SKM-1 treated with dmso at 0.1 percent for 144 hours (cell line): ENCODE measurements at regions not wholly inside any gene's neighbourhood (a gene's known extent, or its start where the extent isn't known, plus 50 kb on each side); places are given as distances from the start of the nearest gene placed in this dataset.

Source experiments
- DNase-seq: peaks from one replicate; lab custom pipeline; 2025; ENCODE audit not compliant: unreplicated experiment; lab: John Stamatoyannopoulos, UW

GRCh38 chr5:115072266-115073064 is 97.2 kb downstream of the TRIM36 start:
- DNase-seq: no peak

DNA sequence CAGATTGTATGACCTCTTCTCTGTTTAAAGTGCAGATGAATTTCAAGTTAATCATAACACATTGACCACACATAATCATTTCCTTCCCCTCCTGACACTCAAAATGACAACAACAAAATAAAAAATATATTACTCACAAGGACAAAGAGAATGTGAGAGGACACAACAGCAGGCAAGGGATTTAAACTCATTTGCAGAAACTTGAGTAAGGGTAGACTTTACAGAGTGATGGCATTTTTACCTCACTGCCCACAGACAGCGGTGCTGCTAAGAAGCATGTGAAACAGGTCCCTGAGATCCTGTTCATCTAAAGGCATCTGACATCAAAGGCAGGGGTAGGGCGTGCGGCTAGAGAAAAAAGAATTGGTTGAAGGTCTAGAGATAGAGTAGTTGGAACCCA is 99.0 kb downstream of the TRIM36 start:
- DNase-seq: no peak

GRCh38 chr5:115069087-115069968 is 100.4 kb downstream of the TRIM36 start:
- DNase-seq: peak; percentile 38

- DNase-seq: no peak
Observed at GRCh38 chr5:115068239-115069086, 101.2 kb downstream of the TRIM36 start.

- no peak for DNase-seq
Observed at GRCh38 chr5:115064380-115064779, 105.3 kb downstream of the TRIM36 start.

- no peak for DNase-seq
Observed at GRCh38 chr5:115054387-115054951, 115.2 kb downstream of the TRIM36 start.

- DNase-seq: no peak
Observed at GRCh38 chr5:115052948-115053347, 116.8 kb downstream of the TRIM36 start.

- DNase-seq: no peak
Observed at GRCh38 chr5:115050866-115051265, 118.8 kb downstream of the TRIM36 start.

DNA sequence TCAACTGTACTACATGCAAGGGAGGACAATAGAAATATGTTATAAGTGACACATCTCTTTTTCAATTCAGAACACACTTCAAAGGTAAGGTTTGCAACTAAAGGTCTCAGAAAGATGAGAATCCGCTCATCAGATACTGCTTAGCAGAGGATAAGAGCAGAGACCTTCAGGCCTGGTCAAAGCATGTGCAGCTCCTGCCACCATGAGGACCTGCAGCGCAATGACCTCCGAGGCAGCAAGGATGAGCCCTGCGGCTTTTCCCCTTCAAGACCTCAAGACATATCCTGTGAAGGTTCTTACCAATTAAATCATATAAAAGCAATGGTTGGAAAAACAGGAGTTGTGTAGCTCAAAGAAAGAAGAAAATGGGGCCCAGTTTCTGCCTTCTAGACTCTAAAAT is 135.8 kb downstream of the TRIM36 start:
- no peak for DNase-seq

DNA sequence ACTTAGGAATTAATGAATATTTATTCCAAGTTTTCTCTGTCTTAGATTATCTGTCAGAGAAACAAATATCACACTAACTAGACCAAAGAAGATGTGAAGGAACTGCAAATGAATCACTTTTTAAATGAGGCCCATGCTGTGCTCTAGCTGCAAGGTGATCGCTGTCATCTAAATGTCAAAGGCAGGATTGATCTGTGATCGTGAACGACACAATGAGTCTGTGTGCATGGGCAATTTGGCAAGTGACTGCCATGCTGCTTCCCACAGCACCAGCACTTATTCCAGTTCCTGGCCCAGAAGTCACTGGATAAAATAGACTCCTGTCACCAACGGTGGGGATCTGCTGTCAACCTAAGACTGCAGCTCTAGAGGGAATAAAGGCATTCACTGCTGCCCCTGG is 141.2 kb downstream of the TRIM36 start:
- DNase-seq: no peak

GRCh38 chr5:115024922-115025321 is 144.8 kb downstream of the TRIM36 start:
- no peak for DNase-seq

DNA sequence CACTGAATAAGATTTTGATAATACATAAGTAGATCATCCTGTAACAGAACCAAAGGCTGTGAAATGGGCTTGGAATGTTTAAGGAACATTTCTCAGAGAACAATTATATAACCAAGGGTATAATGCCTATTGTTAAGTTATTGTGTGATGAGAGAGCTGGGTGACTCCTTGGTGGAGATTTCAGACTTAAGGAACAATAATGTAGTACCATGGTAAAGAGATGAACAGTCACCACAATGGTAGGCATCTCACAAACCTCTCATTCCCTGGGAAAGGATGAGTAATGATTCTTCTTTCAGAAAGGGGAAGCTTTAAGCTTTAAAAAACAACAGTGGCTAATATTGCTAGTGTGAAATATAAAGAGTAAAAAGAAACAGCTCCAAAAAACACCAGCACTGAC is 147.4 kb downstream of the TRIM36 start:
- DNase-seq: no peak

DNA sequence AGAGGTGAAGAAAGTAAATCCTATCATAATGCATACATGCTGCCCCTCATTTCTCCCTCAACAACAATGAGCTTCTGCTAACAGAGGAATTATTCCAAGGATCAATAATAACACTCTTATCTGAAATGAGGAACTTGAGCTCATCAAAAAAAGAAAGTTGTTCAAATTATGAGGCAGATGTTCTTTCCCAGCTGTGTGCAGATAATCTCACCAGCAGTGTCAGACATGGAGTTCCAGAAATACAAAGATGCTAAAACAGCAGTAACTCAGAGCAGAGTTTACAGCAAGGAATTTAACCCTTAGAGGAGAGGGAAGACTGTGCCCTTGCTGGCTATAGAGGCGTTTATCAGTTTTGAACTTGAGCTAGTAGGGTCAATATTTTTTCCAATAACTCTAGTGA is 153.1 kb downstream of the TRIM36 start:
- DNase-seq: no peak

DNA sequence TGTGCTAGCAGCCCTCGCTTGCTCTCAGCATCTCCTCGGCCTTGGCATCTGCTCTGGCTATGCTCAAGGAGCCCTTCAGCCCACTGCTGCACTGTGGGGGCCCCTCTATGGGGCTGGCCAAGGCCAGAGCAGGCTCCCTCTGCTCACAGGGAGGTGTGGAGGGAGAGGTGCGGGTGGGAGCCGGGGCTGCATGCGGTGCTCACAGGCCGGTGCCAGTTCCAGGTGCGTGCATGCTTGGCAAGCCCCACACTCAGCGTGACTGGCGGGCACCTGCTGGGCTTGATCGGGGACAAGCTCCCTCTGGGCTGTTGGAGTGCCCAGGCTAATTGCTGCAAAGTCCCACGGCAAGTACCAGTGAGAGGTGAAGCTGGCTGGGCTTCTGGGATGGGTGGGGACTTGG is 170.5 kb downstream of the TRIM36 start:
- DNase-seq: no peak

GRCh38 chr5:114989512-114989911 is 180.2 kb downstream of the TRIM36 start:
- no peak for DNase-seq

GRCh38 chr5:114988096-114988495 is 181.6 kb downstream of the TRIM36 start:
- no peak for DNase-seq

GRCh38 chr5:114984796-114985195 is 184.9 kb downstream of the TRIM36 start:
- no peak for DNase-seq

DNA sequence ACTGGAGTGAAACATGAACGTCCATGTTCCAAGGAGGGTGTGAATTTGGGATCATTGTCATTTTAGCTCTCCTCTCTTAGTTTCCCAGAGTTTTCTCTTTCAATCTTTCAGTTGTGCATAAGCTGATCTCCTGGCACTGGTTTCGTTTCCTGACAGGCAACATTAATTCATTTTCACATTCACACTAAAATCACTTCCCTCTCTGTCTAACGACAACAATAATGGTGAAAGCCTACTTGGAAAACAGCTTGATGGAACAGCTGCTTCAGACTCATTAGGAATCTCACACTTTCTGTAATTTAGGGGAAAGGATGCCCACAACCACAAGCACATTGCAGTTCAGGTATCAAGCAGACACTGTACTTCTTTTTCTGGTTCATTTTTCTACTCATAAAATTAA is 188.6 kb downstream of the TRIM36 start:
- DNase-seq: no peak

- no peak for DNase-seq
Observed at GRCh38 chr5:114977979-114978573, 191.6 kb downstream of the TRIM36 start.

GRCh38 chr5:114969482-114969881 is 200.2 kb downstream of the TRIM36 start:
- no peak for DNase-seq

GRCh38 chr5:114957384-114957783 is 212.3 kb downstream of the TRIM36 start:
- no peak for DNase-seq
